HUES48 (cell line): ENCODE measurements at regions not wholly inside any gene's neighbourhood (a gene's known extent, or its start where the extent isn't known, plus 50 kb on each side); places are given as distances from the start of the nearest gene placed in this dataset.

ENCODE experiments used
- H3K27ac ChIP-seq: one replicate; pipeline ENCODE4 v1.7.0; 2013; ENCODE audit warnings: low read depth, low read length, inconsistent platforms
- H3K27me3 ChIP-seq: 2 replicates; pipeline ENCODE4 v1.6.1; 2013; ENCODE audit warnings: mild to moderate bottlenecking, low read length; ENCODE audit not compliant: control insufficient read depth, insufficient read depth
- H3K36me3 ChIP-seq: 2 replicates; pipeline ENCODE4 v1.6.1; 2013; ENCODE audit warnings: low read length; ENCODE audit not compliant: control insufficient read depth, insufficient read depth
- H3K4me1 ChIP-seq: 2 replicates; pipeline ENCODE4 v1.6.1; 2013; ENCODE audit warnings: mild to moderate bottlenecking, low read length; ENCODE audit not compliant: control insufficient read depth, insufficient read depth
- H3K4me3 ChIP-seq: 2 replicates; pipeline ENCODE4 v1.5.1; 2013; ENCODE audit warnings: mild to moderate bottlenecking, low read depth, low read length
- H3K9ac ChIP-seq: 2 replicates; pipeline ENCODE4 v1.6.1; 2013; ENCODE audit warnings: mild to moderate bottlenecking, low read depth, low read length, moderate library complexity
- H3K9me3 ChIP-seq: 2 replicates; pipeline ENCODE4 v1.6.1; 2013; ENCODE audit warnings: low read length; ENCODE audit not compliant: control insufficient read depth, insufficient read depth

GRCh38 chr6:113755449-113756289, 101.5 kb upstream of the MARCKS start:
- Histone ChIP-seq H3K4me1 (no peaks in the 10 kb centered on the region), H3K27me3 (no peaks in the 10 kb centered on the region), H3K36me3 (no peaks in the 10 kb centered on the region), H3K9ac (no peak overlapping the region), H3K27ac (no peak overlapping the region), H3K4me3 (no peak overlapping the region), H3K9me3 (no peaks in the 10 kb centered on the region)

- no peak overlapping the region for H3K27ac ChIP-seq
- H3K4me1 ChIP-seq, result no peaks in the 10 kb centered on the region
- H3K4me3 ChIP-seq, result no peak overlapping the region
- H3K36me3 ChIP-seq, result no peaks in the 10 kb centered on the region
- H3K27me3 ChIP-seq, result no peaks in the 10 kb centered on the region
- H3K9ac ChIP-seq, result no peak overlapping the region
- no peaks in the 10 kb centered on the region for H3K9me3 ChIP-seq
These were observed 100.9 kb upstream of the MARCKS start for GRCh38 chr6:113756290-113756665.

- Histone ChIP-seq H3K4me3 (no peak overlapping the region), H3K36me3 (no peaks in the 10 kb centered on the region)
These were observed 98.9 kb upstream of the MARCKS start for GRCh38 chr6:113758214-113758613.

GRCh38 chr6:113758826-113759574, 98.1 kb upstream of the MARCKS start:
- no peaks in the 10 kb centered on the region for H3K9me3 ChIP-seq
- no peaks in the 10 kb centered on the region for H3K36me3 ChIP-seq
- no peaks in the 10 kb centered on the region; the same call in 1 of the 2 replicates for H3K4me1 ChIP-seq
- no peak overlapping the region for H3K27ac ChIP-seq
- no peak overlapping the region for H3K4me3 ChIP-seq
- no peak overlapping the region; the same call in 1 of the 2 replicates for H3K9ac ChIP-seq
- no peaks in the 10 kb centered on the region for H3K27me3 ChIP-seq

More at GRCh38 chr6:113758214-113758613, 98.9 kb upstream of the MARCKS start:
- no peaks in the 10 kb centered on the region; the same call in 1 of the 2 replicates for H3K4me1 ChIP-seq
- no peaks in the 10 kb centered on the region for H3K9me3 ChIP-seq
- H3K9ac ChIP-seq, result no peak overlapping the region
- H3K27me3 ChIP-seq, result no peaks in the 10 kb centered on the region
- H3K27ac ChIP-seq, result no peak overlapping the region

GRCh38 chr6:113762641-113763040, 94.5 kb upstream of the MARCKS start:
- Histone ChIP-seq H3K9ac (no peak overlapping the region), H3K4me1 (no peaks in the 10 kb centered on the region; the same call in 1 of the 2 replicates), H3K36me3 (no peaks in the 10 kb centered on the region), H3K4me3 (no peak overlapping the region), H3K9me3 (no peaks in the 10 kb centered on the region), H3K27ac (no peak overlapping the region), H3K27me3 (no peaks in the 10 kb centered on the region)

GRCh38 chr6:113763311-113763766, 93.8 kb upstream of the MARCKS start:
- H3K27ac ChIP-seq, result peak overlapping the region; percentile 36
- H3K9me3 ChIP-seq, result no peaks in the 10 kb centered on the region
- H3K27me3 ChIP-seq, result no peaks in the 10 kb centered on the region
- H3K4me3 ChIP-seq, result no peak overlapping the region
- H3K4me1 ChIP-seq, result no peaks in the 10 kb centered on the region; the same call in 1 of the 2 replicates
- H3K36me3 ChIP-seq, result no peaks in the 10 kb centered on the region
- H3K9ac ChIP-seq, result no peak overlapping the region

GRCh38 chr6:113763876-113764275, 93.3 kb upstream of the MARCKS start:
- H3K9ac ChIP-seq, result no peak overlapping the region
- peak overlapping the region; percentile 36 for H3K27ac ChIP-seq

GRCh38 chr6:113765909-113766308, 91.2 kb upstream of the MARCKS start:
- Histone ChIP-seq H3K27me3 (no peaks in the 10 kb centered on the region), H3K9me3 (no peaks in the 10 kb centered on the region), H3K9ac (no peak overlapping the region), H3K36me3 (no peaks in the 10 kb centered on the region), H3K4me1 (no peaks in the 10 kb centered on the region; the same call in 1 of the 2 replicates), H3K4me3 (no peak overlapping the region), H3K27ac (no peak overlapping the region)

More at GRCh38 chr6:113763876-113764275, 93.3 kb upstream of the MARCKS start:
- H3K27me3 ChIP-seq, result no peaks in the 10 kb centered on the region
- no peaks in the 10 kb centered on the region for H3K36me3 ChIP-seq
- no peaks in the 10 kb centered on the region for H3K9me3 ChIP-seq
- H3K4me3 ChIP-seq, result no peak overlapping the region
- H3K4me1 ChIP-seq, result no peaks in the 10 kb centered on the region; the same call in 1 of the 2 replicates

GRCh38 chr6:113767985-113768384, 89.2 kb upstream of the MARCKS start:
- Histone ChIP-seq H3K36me3 (no peaks in the 10 kb centered on the region), H3K4me1 (peaks cover 6% of the 10 kb centered on the region; the same call in 1 of the 2 replicates), H3K4me3 (no peak overlapping the region), H3K9me3 (no peaks in the 10 kb centered on the region), H3K27ac (no peak overlapping the region), H3K27me3 (no peaks in the 10 kb centered on the region), H3K9ac (no peak overlapping the region)

- Histone ChIP-seq H3K4me3 (no peak overlapping the region), H3K27ac (no peak overlapping the region), H3K36me3 (no peaks in the 10 kb centered on the region), H3K9ac (no peak overlapping the region), H3K27me3 (peaks cover 24% of the 10 kb centered on the region), H3K9me3 (no peaks in the 10 kb centered on the region), H3K4me1 (peaks cover 20% of the 10 kb centered on the region)
These were observed 84.2 kb upstream of the MARCKS start for GRCh38 chr6:113772961-113773360.
